ENCODE measurements at regions not wholly inside any gene's neighbourhood (a gene's known extent, or its start where the extent isn't known, plus 50 kb on each side); places are given as distances from the start of the nearest gene placed in this dataset.

DNA sequence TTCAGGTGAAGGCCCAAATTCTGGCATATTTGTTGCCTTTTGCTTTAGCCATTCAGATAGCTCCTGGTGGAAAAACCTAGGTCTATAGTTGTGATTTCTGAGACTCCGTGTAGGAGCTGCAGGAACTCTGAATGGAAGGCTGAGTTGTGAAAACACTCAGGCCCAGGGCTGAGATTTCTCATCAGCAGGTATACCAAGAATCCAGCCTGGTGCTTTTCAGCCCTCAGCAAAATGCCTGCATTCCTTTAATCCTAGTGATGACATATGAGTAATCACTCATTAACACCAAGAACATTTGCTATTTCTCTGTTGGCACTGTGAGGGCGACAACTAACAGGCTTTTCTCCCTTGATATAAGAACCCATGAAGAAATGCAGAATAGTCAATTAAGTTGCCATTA, 546.1 kb upstream of the MAN1A1 start:
- DNase-seq (ENCODE audit: low read depth), result no peak

DNA sequence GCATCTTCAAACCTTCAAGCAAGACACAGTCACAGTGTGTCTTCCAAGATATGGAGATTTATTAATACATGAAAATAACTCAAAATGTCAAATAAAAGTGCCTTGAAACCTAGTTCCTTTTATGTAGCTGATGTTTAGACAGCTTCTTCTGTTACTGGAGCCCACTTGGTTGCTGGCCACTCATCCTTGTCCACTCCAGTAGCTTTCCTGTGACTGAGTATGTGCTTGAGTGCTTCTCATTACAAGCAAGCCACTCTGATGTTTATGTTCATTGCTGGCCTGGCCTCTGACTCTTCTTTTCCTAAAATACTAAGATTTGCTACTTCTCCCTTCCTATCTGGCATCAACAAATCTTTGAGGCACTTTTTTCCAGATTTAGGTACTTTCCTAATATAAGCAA, 545.2 kb upstream of the MAN1A1 start:
- no peak for DNase-seq (ENCODE audit: low read depth)

DNA sequence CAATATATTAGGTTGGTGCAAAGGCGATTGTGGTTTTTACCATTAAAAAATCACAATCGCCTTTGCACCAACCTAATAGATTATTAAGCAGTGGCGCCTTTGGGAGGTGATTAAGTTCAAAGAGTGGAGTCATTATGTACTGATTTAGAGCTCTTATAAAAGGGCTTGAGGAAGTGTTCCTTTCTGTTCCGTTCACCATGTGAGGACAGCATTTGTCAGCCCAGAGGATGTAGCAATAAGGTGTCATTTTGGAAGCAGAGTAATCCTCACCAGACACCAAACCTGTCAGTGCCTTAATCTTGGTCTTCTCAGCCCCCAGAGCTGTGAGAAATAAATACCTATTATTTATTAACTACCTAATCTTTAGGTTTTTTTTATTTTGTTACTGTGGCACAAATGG, 542.1 kb upstream of the MAN1A1 start:
- no peak for DNase-seq (ENCODE audit: low read depth)

DNA sequence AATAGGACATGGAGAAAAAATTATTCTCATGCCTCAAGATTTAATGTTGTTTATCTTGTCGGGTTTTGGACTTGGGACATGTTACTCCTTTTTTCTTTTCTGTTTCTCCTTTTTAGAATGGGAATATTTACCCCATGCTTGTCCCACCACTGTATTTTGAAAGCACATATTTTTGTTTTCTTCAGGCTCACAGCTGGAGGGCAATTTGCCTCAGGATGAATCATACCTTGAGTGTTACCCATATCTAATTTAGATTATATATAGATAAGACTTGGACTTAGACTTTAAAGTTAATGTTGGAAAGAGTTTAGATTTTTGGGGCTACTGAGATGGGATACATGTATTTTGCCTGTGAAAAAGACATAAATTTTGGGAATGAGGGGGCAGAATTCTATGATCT, 541.6 kb upstream of the MAN1A1 start:
- no peak for DNase-seq (ENCODE audit: low read depth)

DNA sequence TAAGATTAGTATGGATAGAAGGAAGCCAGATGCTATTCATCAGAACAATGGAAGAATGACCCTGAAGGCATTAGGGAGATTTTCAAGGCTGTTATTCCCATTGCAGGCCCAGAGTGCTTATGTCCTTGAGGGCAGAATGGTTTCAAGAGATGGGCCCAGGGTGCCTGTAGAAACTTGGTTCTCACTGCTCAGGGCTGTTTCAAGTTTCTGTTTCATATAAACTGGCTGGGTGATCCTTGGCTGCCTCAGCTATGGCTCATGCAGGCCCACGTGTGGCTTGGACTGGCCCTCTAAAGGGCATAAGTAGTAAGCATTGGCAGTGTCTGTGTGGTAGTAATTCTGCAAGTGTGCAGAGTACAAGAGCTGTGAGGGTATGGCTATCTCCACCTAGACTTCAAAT, 540.9 kb upstream of the MAN1A1 start:
- DNase-seq (ENCODE audit: low read depth), result no peak

DNA sequence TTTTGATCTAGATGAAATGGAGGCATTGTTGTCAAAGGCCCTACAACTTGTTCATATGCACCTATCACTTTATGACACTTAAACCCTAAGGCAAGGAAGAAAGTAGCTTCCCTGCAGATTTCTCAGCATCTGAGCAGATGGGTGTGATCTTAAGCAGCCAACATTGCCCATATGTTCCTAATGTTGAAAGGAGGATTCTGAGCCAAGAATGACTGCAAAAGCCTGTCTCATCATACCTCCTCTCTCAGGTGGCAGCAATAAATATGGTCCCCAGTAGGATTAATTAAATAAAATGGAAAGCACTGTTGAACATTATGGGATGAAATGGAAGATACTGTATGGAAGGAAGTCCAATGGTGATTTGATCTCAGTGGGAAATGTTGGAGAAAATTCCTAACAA, 538.1 kb upstream of the MAN1A1 start:
- no peak for DNase-seq (ENCODE audit: low read depth)

DNA sequence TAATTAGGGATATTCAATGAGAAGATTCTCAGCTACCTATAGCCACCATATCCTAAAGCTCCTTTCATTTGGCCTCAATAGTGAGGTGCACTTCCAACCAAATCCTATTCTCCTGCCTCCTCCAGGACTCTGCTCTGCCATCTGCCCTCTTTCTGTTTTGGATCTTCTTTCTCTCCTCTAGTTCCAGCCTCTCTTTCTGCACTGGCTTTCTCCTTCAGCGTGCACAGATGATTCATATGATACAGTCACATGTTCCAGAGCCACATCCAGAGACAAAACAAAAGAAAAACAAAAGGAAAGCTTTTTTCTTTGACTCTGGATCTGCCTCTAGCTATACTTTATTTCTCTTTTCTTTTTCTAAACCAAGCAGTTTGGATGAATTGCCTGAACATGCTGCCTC, 531.9 kb upstream of the MAN1A1 start:
- DNase-seq (ENCODE audit: low read depth), result peak; percentile 44

DNA sequence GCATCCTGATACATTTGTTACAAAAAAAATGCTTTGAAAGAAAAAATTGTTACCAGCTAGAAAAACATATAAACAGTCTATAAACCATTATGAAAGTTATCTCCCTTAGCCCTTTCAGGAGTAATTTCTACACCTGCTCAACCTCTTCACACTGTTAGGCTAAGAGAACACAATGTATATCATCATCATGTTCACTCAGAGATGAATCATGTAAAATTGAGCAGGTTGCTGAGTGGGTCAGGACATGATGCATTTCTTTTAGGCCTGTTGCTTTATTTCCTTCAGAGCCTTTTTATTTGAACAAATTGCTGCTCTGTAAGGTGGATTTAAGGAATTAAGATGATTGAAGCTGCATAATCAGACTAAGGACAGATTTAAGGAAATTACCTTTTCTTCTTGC, 531.3 kb upstream of the MAN1A1 start:
- no peak for DNase-seq (ENCODE audit: low read depth)

DNA sequence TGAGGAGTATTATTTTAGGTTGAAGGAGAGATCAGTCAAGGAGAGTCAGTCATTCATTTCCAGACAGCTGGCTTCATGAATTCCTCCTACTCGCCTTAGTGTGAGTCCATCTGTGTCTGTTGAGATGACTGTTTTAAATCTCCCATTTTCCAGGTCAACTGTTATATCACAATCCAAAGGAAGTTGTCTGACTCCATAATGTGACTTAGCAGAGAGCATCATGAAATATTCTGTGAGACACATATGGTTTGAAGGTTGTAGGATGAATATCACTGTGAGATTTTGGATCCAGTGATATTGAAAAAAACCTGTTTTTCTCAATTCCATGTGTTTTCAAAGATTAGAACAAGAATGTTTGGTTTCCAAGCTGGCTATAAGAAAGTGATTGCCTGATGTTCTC, 530.2 kb upstream of the MAN1A1 start:
- DNase-seq (ENCODE audit: low read depth), result no peak

DNA sequence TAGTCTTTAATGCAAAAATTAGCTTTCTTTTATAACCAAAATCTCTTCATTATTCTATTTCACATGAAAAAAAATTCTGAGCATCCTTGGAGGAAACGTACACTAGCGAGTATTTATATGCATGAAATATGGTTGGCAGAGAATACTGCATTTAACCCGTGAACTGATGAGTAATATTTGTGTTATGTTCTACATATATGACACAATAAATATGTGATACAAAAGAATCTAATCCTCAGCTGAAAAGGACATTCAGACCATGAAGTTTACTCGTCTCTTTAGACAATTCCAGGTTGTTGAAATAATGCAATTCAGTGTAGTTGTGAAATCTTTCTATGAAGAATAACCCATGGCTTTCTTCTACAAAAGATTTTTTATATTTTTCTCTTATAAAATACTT, 524.8 kb upstream of the MAN1A1 start:
- DNase-seq (ENCODE audit: low read depth), result no peak

DNA sequence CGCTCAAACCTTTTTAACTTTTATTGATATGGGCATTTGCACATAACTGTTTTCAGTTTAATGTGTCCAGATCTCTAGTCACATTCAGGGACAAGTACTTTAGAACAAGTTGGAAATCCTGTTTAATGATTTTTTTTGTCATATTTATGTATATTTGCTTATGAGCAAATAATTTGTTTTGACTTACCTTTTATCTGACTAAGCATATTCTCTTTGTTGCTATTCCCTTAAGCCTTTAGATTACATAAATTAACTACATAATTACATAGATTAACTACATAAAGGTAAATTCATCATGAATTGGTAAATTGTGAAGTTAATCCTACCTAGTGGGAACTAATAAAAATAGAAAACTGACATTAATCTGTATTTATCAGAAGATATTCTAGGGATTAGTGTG, 523.5 kb upstream of the MAN1A1 start:
- no peak for DNase-seq (ENCODE audit: low read depth)

DNA sequence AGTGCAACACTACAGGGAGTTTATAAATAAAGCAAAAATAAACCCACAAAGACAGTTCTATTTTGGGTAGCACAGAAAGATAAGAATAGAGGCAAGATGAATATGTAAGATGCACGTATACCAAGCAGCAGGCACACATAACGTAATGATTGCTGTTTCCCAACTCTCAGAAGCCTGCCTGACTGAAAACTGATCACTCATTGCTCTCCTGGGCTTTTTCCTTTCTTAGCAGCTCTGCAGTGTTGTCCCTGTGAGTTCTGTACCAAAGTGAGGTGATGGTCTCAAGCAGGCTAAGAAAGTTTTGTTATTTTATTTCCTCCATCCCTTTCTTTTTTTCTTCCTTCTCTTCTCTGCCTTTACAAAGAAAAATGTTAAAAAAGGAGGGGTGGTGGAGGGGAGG, 522.0 kb upstream of the MAN1A1 start:
- no peak for DNase-seq (ENCODE audit: low read depth)

DNA sequence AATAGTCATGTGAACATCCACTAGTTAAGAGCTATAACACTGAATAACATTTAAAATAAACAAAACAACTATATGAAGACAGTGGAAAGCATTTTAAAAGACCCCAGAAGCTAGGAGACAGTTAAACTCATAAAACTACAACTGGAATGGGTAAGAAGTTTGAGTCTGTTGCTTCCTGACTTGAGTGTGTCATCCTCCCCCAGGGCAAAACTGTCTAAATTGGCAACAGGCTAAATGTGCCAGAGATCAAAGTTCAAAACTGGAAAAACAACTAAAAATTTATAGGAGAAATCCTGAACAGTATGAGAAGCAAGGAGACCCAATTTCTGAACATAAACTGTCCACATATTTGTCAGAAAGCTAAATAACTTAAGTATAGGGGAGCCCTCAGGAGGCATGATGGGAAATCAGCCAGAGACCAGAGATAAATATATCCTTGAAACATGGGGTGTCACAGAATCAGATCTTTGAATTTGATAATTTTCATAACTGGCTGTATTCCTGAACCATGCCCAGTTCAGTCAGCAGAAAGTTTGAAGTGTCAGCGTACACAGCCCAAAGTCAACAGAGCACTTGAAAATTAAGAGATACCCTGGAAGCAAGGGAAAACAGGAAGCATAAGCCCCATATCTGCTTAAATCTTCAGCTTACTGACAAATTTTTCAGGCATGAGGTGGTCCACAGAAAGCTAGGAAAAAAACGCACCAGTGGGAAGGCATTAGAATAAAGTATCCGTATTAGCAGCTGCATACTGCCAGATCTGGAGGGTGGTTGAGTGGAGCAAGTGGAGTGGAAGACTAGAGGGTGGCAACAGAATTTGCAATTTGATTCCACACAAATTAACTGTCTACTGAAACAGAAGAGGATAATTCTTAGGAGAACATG, 516.1 kb upstream of the MAN1A1 start:
- DNase-seq (ENCODE audit: low read depth), result no peak

DNA sequence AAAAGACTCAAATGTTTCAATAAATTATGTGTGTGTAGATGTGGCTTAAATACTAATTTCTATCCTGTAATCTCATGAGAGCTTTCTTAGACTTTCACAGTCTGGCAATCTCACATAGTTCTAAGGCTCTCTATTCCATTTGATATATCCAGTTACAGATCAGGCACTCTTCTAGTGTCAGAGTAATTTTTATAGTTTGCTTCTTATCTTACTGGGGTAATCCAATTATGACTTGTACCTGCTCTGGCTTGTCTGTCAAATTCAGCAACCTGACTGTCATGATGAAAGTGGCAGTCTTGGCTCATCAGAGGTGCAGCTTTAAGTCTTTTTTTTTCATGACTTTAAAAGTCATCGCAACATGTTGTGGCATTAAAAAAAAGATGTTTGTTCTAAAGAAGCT, 513.2 kb upstream of the MAN1A1 start:
- DNase-seq (ENCODE audit: low read depth), result no peak

DNA sequence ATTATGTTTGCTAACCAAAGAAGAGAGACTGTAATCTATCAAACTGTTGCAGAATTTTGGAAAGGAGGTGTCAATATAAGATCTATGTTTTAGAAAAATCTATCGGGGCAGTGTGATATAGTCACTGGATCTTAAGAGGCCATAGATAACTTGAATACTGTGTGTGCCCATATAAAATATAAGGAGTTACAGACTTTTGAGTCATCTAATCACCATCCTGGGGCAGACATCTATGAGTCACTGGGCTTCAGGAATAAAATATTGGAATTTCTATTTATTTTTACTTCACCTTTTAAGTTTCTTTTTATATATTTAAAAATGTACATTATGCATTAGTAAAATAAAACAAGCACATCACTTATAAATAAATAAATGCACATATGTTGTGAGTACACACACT, 509.3 kb upstream of the MAN1A1 start:
- DNase-seq (ENCODE audit: low read depth), result no peak

DNA sequence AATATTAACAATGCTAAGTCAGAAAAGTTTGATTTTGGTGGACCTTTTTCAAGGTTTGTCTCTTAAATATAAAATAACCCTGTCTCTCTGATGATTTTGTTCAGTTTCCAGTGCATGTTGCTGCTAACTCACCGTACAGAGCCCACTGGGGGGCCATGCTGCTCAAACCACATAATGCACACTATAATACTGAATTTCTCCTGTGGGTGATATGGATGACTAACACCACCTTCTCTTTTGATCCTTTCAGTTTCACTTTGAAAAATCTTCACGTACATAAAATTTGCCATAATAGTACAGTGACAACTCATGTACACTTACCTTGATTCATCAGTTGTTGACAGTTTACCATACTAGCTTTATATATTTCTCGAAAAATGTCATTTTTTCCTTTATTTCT, 506.6 kb upstream of the MAN1A1 start:
- DNase-seq (ENCODE audit: low read depth), result no peak

DNA sequence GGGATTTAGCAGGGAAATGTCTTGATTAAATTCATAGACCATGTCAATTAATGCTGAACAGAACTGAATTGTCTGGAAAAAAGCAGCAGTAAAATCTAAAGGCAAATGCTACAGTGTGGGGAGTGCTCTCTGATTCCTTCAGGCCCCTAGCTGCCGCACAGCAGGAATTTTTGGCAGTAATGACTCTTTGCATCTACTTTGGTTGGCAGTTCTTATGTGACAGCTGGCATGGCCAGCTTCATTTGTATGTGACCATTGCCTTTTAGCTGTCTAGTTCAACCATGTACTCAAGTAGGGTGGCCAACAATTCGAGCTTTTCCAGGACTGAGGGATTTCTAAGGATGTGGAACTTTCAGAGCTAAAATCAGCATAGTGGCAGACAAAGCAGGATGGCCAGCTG, 499.1 kb upstream of the MAN1A1 start:
- no peak for DNase-seq (ENCODE audit: low read depth)

DNA sequence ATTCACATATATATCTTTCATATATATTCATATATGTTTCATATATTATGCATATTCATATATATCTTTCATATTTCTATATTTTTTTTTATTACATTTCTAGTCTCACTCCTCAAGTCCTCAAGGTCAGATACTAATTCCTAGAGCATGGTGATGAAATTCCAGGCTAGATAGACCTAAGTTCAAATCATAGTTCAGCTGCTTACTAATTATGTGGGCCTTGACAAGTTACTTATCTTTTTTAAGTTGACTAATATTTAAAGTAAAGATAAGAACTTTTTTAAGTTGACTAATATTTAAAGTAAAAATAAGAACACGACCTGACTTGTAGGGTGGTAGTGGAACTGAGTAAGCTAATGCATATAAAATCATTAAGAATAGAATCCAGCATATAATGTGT, 495.6 kb upstream of the MAN1A1 start:
- DNase-seq (ENCODE audit: low read depth), result no peak

DNA sequence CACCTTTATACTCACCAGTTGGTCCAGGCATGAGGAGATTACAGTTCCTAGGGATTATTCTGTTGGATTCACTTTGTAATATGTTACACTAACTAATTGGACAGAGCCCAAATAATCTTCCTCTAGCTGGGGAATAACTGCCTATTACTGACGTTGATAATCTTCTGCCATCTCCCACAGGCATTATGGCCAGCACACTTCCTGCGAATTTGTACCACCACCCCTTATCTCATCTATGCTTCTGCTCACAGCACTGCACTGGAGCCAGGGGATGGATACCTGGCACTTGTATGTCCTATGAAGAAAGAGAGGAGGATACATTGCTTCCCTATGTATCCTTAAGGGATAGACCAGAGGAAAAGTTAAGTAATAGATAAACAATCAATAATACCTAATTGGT, 494.8 kb upstream of the MAN1A1 start:
- DNase-seq (ENCODE audit: low read depth), result no peak

DNA sequence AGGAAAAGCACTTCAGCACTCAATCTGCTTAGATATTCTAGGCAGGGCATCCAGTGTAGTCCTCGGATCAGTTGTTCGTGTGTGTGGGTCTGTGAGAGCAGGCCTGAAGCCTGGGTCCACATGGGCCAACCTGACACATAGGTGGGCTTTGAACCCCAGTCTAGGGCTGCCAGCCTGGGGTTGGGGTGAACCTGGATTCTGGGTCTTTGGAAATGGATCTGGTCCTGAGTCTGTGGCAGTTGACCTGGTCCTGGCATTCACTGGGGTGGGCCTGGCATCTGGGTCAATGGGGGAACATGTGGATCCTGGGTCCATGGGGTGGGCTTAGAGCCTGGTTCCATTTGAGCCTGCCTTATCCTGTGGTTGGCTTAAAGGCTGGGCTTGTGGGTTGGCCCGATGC, 492.6 kb upstream of the MAN1A1 start:
- no peak for DNase-seq (ENCODE audit: low read depth)

DNA sequence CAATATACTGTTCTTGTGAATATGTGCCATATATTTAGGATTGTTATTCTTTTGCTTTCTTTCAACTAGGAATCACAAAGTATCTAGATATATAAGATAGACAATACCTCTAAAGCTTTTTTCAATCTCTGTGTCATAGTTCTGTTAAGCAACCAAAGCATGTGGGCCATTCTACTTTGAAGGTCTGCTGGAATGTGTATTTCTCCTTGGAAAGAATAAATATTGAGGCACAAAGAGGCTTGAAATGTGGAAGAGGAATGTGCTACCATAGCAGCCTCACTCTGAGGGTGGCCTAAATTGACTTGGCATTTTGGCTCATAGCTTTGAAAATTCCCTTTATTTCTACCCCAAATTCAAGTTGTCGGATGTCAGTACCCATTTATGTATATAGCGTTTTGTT, 488.5 kb upstream of the MAN1A1 start:
- DNase-seq (ENCODE audit: low read depth), result no peak

DNA sequence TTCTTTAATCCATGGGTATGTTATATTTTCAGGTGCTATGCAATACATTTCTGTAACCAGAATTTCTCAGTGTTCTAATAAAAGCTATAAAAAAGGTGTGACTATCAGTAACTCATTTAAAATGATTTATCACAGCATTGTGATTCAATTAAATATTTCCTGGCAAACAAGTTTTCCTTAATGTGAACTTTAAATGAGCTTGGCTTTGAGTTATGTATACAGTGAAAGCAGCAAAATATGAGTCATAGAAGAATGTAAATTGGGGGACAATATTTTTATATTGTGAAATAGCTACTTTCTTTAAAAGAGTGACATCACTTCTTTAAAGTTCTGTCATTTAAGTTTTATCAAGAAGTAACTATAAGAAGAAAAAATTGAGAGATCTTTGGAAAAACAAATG, 484.9 kb upstream of the MAN1A1 start:
- no peak for DNase-seq (ENCODE audit: low read depth)

DNA sequence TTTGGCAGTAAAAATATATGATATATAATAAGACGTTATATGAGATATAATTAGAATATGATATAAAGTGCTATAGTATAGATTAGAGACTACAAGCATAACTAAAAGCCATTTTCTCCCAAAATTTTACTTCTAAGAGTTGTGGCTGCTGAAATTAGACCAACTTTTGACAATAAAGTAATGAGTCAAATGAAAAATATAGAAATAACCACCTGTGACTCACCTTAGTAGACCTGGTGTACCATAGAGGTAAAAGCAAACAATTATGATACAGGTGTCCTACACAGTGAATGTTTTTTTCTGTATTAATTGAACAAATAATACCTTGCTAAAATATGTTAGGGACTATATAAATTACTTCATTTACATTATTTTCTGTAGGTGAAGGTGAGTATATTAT, 482.9 kb upstream of the MAN1A1 start:
- DNase-seq (ENCODE audit: low read depth), result no peak

Measured in myocyte (in vitro differentiated cells).